SK-N-SH treated with all-trans-retinoic acid at 6 μM for 48 hours (cell line): ENCODE measurements at regions not wholly inside any gene's neighbourhood (a gene's known extent, or its start where the extent isn't known, plus 50 kb on each side); places are given as distances from the start of the nearest gene placed in this dataset.

Experiments
- CREB5 ChIP-seq: fragments of 250-450 bp; sonication (Bioruptor Pico); IDR thresholded peaks from 2 replicates; pipeline ENCODE4 v1.5.1; 2020; ENCODE audit warnings: low read depth, mild to moderate bottlenecking, moderate library complexity
- CSRNP3 ChIP-seq: fragments of 250-450 bp; sonication (Bioruptor Pico); IDR thresholded peaks from 2 replicates; pipeline ENCODE4 v1.5.1; 2021; ENCODE audit warnings: mild to moderate bottlenecking, moderate library complexity
- ISL1 ChIP-seq: fragments of 250-450 bp; sonication (Bioruptor Pico); IDR thresholded peaks from 2 replicates; pipeline ENCODE4 v2.1.2; 2022; ENCODE audit warnings: mild to moderate bottlenecking, moderate library complexity
- PPARA ChIP-seq: fragments of 250-450 bp; sonication (Bioruptor Pico); IDR thresholded peaks from 2 replicates; pipeline ENCODE4 v1.5.0; 2020; ENCODE audit warnings: mild to moderate bottlenecking, borderline replicate concordance
- RARB ChIP-seq: fragments of 250-450 bp; sonication (Bioruptor Pico); IDR thresholded peaks from 2 replicates; pipeline ENCODE4 v1.8.0; 2021; ENCODE audit warnings: mild to moderate bottlenecking, moderate library complexity
- SNAI2 ChIP-seq: fragments of 250-450 bp; sonication (Bioruptor Pico); IDR thresholded peaks from 2 replicates; pipeline ENCODE4 v1.5.0; 2020; ENCODE audit warnings: mild to moderate bottlenecking, moderate library complexity
- TCF4 ChIP-seq: fragments of 250-450 bp; sonication (Bioruptor Pico); IDR thresholded peaks from 2 replicates; pipeline ENCODE4 v1.8.0; 2021; ENCODE audit warnings: mild to moderate bottlenecking, moderate library complexity, borderline replicate concordance
- TOX ChIP-seq: fragments of 250-450 bp; sonication (Bioruptor Pico); IDR thresholded peaks from 2 replicates; pipeline ENCODE4 v1.8.0; 2021; ENCODE audit warnings: mild to moderate bottlenecking, moderate library complexity, borderline replicate concordance
- ZFP3 ChIP-seq: fragments of 250-450 bp; sonication (Bioruptor Pico); IDR thresholded peaks from 2 replicates; pipeline ENCODE4 v1.5.0; 2020; ENCODE audit warnings: mild to moderate bottlenecking, moderate library complexity
- ZFP30 ChIP-seq: fragments of 450-650 bp; formaldehyde crosslinking; IDR thresholded peaks from 2 replicates; pipeline ENCODE4 v1.5.0; 2022; ENCODE audit warnings: mild to moderate bottlenecking, moderate library complexity
- ZNF565 ChIP-seq: fragments of 450-650 bp; formaldehyde crosslinking; conservative IDR thresholded peaks from 2 replicates; pipeline ENCODE4 v1.5.0; 2020; ENCODE audit warnings: low read depth, mild to moderate bottlenecking, moderate library complexity
- TF ChIP-seq, protein P1 (sequence below): fragments of 250-450 bp; sonication (Bioruptor Pico); IDR thresholded peaks from 2 replicates; pipeline ENCODE4 v1.5.0; 2020; ENCODE audit warnings: mild to moderate bottlenecking, moderate library complexity

DNA sequence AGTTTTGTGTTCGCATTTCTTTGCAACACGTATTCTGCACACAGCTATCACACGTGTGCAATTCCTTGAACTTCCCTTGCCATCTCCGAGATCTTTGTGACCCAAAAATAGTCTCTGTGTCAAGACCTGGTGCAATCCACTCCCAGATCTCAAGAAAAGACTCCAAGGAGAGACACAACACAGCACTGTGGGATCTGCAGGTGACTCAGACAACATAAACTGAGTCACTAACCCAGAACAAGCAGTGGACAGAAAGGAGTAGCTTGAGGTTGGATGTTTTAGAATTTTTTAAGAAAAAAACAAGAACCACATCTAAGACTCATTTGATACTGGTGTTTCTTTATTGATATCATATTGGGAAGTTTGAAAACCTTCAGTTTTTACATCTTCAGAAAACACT is 396.9 kb downstream of the AGTPBP1 start:
- TF ChIP-seq ISL1 (CRISPR knock-in tag) = no peak
- no peak for TF ChIP-seq CREB5 (CRISPR knock-in tag)
- TF ChIP-seq PPARA (CRISPR knock-in tag) = no peak
- TF ChIP-seq ZNF565 (CRISPR knock-in tag) = no peak
- TF ChIP-seq TCF4 (CRISPR knock-in tag) = no peak
- no peak for TF ChIP-seq ZFP30
- TF ChIP-seq RARB (CRISPR knock-in tag) = no peak
- no peak for TF ChIP-seq CSRNP3 (CRISPR knock-in tag)
- TF ChIP-seq ZFP3 (CRISPR knock-in tag) = no peak
- TF ChIP-seq, protein P1, sequence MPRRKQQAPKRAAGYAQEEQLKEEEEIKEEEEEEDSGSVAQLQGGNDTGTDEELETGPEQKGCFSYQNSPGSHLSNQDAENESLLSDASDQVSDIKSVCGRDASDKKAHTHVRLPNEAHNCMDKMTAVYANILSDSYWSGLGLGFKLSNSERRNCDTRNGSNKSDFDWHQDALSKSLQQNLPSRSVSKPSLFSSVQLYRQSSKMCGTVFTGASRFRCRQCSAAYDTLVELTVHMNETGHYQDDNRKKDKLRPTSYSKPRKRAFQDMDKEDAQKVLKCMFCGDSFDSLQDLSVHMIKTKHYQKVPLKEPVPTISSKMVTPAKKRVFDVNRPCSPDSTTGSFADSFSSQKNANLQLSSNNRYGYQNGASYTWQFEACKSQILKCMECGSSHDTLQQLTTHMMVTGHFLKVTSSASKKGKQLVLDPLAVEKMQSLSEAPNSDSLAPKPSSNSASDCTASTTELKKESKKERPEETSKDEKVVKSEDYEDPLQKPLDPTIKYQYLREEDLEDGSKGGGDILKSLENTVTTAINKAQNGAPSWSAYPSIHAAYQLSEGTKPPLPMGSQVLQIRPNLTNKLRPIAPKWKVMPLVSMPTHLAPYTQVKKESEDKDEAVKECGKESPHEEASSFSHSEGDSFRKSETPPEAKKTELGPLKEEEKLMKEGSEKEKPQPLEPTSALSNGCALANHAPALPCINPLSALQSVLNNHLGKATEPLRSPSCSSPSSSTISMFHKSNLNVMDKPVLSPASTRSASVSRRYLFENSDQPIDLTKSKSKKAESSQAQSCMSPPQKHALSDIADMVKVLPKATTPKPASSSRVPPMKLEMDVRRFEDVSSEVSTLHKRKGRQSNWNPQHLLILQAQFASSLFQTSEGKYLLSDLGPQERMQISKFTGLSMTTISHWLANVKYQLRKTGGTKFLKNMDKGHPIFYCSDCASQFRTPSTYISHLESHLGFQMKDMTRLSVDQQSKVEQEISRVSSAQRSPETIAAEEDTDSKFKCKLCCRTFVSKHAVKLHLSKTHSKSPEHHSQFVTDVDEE (CRISPR knock-in tag) = no peak
- TF ChIP-seq TOX = no peak
- TF ChIP-seq SNAI2 (CRISPR knock-in tag) = no peak
